SU-DHL-6 (cell line): ENCODE measurements at regions not wholly inside any gene's neighbourhood (a gene's known extent, or its start where the extent isn't known, plus 50 kb on each side); places are given as distances from the start of the nearest gene placed in this dataset.

ENCODE experiments used
- CTCF ChIP-seq: fragments of 200-600 bp; sonication (generic); IDR thresholded peaks from one replicate; pipeline ENCODE4 v1.5.1; 2017; ENCODE audit warnings: antibody characterized with exemption, mild to moderate bottlenecking, low read length, moderate library complexity; ENCODE audit not compliant: insufficient read depth, poor library complexity, severe bottlenecking
- EZH2phosphoT487 ChIP-seq: fragments of 200-600 bp; sonication (generic), shearing (Covaris generic); conservative IDR thresholded peaks from 2 replicates; pipeline ENCODE4 v1.6.1; 2018; ENCODE audit warnings: mild to moderate bottlenecking, antibody characterized with exemption, low read length, moderate library complexity, mixed read lengths

DNA sequence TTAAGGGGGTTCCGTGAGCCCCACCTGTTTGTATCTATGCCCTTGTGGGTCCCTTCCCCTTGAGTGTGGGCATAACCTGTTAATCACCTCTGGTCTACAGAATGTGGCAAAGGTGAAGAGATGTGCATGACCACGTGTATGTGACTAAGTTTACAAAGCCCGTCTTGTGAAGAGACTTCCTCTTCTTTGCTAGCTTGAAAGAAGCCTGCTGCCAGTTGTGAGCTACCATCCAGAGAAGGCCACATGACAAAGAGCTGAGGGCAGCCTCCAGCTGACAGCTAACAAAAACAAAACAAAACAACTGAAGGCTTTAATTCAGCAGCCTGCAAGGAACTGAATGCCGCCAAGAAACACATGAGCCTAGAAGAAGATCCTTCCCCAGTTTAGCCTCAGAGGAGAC is 112.0 kb downstream of the AXIN2 start:
- TF ChIP-seq CTCF (no peak), EZH2phosphoT487 (no peak)
